ENCODE measurements at regions not wholly inside any gene's neighbourhood (a gene's known extent, or its start where the extent isn't known, plus 50 kb on each side); places are given as distances from the start of the nearest gene placed in this dataset.

GRCh38 chr16:79786389-79786788 is 185.9 kb upstream of the MAF start:
- no peak for TF ChIP-seq CTCF (IDR thresholded peaks at IDR 0.05; ENCODE audit: insufficient read depth, low read depth, low read length)
- Histone ChIP-seq H3K4me3 (ENCODE audit: low read depth, low read length) (no peak overlapping the region), H3K36me3 (ENCODE audit: control insufficient read depth, insufficient read depth, low read length) (no peaks in the 10 kb centered on the region), H3K27me3 (ENCODE audit: control insufficient read depth, insufficient read depth, low read length) (no peaks in the 10 kb centered on the region)
- POLR2A ChIA-PET, result no interaction called here
- DNase-seq (ENCODE audit: low read depth), result no peak
- CTCF ChIA-PET, result no interaction called here

GRCh38 chr16:79784007-79784406 is 183.5 kb upstream of the MAF start:
- no peak overlapping the region for H3K4me3 ChIP-seq (ENCODE audit: low read depth, low read length)
- H3K27me3 ChIP-seq (ENCODE audit: control insufficient read depth, insufficient read depth, low read length), result no peaks in the 10 kb centered on the region
- no peaks in the 10 kb centered on the region for H3K36me3 ChIP-seq (ENCODE audit: control insufficient read depth, insufficient read depth, low read length)
- TF ChIP-seq CTCF (IDR thresholded peaks at IDR 0.05; ENCODE audit: insufficient read depth, low read depth, low read length), result no peak
- no peak for DNase-seq (ENCODE audit: low read depth)
- CTCF ChIA-PET, result no interaction called here
- POLR2A ChIA-PET, result no interaction called here

- no peak overlapping the region for H3K4me3 ChIP-seq (ENCODE audit: low read depth, low read length)
- no peaks in the 10 kb centered on the region for H3K36me3 ChIP-seq (ENCODE audit: control insufficient read depth, insufficient read depth, low read length)
- H3K27me3 ChIP-seq (ENCODE audit: control insufficient read depth, insufficient read depth, low read length), result peaks cover 3% of the 10 kb centered on the region; the same call in 1 of the 2 replicates
- DNase-seq (ENCODE audit: low read depth), result no peak
- POLR2A ChIA-PET, result no interaction called here
- no peak for TF ChIP-seq CTCF (IDR thresholded peaks at IDR 0.05; ENCODE audit: insufficient read depth, low read depth, low read length)
- CTCF ChIA-PET, result no interaction called here
Measured at GRCh38 chr16:79777679-79778078, 177.1 kb upstream of the MAF start.

GRCh38 chr16:79776243-79776847 is 175.8 kb upstream of the MAF start:
- POLR2A ChIA-PET, result no interaction called here
- CTCF ChIA-PET, result interaction anchor here (0.8 to 1.3 kb wide), 2 partner anchors 8 to 12 kb away, joined by 3 read pairs; no protein-coding TSS in a partner anchor
- no peak for DNase-seq (ENCODE audit: low read depth)
- TF ChIP-seq CTCF (IDR thresholded peaks at IDR 0.05; ENCODE audit: insufficient read depth, low read depth, low read length), result peak; percentile 24; the same call in 1 of the 2 replicates
- H3K4me3 ChIP-seq (ENCODE audit: low read depth, low read length), result no peak overlapping the region
- no peaks in the 10 kb centered on the region for H3K36me3 ChIP-seq (ENCODE audit: control insufficient read depth, insufficient read depth, low read length)
- H3K27me3 ChIP-seq (ENCODE audit: control insufficient read depth, insufficient read depth, low read length), result peaks cover 3% of the 10 kb centered on the region; the same call in 1 of the 2 replicates

- no peak for DNase-seq (ENCODE audit: low read depth)
- CTCF ChIA-PET, result interaction anchor here (0.7 kb wide), 1 partner anchor 623 kb away, joined by 3 read pairs; no protein-coding TSS in a partner anchor
- POLR2A ChIA-PET, result no interaction called here
- TF ChIP-seq CTCF (IDR thresholded peaks at IDR 0.05; ENCODE audit: insufficient read depth, low read depth, low read length), result no peak
- no peak overlapping the region for H3K4me3 ChIP-seq (ENCODE audit: low read depth, low read length)
- no peaks in the 10 kb centered on the region for H3K36me3 ChIP-seq (ENCODE audit: control insufficient read depth, insufficient read depth, low read length)
- peaks cover 3% of the 10 kb centered on the region; the same call in 1 of the 2 replicates for H3K27me3 ChIP-seq (ENCODE audit: control insufficient read depth, insufficient read depth, low read length)
Measured at GRCh38 chr16:79772784-79773183, 172.2 kb upstream of the MAF start.

Data from BJ (cell line).